IMR-90 (cell line): ENCODE measurements at regions not wholly inside any gene's neighbourhood (a gene's known extent, or its start where the extent isn't known, plus 50 kb on each side); places are given as distances from the start of the nearest gene placed in this dataset.

Experiments used
- ATAC-seq: fragments of 200-7000 bp; cut with Tn5 transposase; 2 replicates; pipeline ENCODE4 v1.9.1; 2020; ENCODE audit warnings: low read depth, mild to moderate bottlenecking, moderate library complexity
- BruUV-seq: library from RNA; stranded (reverse); fragments of 400-500 nt; replicated peaks from 2 replicates; lab custom pipeline; 2021; lab: Mats Ljungman, UMichigan
- CTCF ChIA-PET: fragments of 300-600 bp; formaldehyde crosslinking; extraction: SDS; loops from one replicate; lab custom pipeline; 2021; ENCODE audit warnings: antibody characterized with exemption; lab: Yijun Ruan, JAX
- POLR2A ChIA-PET: fragments of 300-600 bp; sonication (Branson Sonifier 250); formaldehyde crosslinking; loops from one replicate; lab custom pipeline; 2022; ENCODE audit warnings: antibody characterized with exemption; ENCODE audit not compliant: unreplicated experiment; lab: Charles Lee
- DNase-seq: peaks from one replicate; pipeline ENCODE4 v3.0.0; 2013
- H2AFZ ChIP-seq: replicated peaks from 2 replicates; pipeline ENCODE3; 2013; ENCODE audit warnings: low read length, mild to moderate bottlenecking; ENCODE audit not compliant: poor library complexity
- H2AK5ac ChIP-seq: 2 replicates; pipeline ENCODE4 v1.6.1; 2013; ENCODE audit warnings: low read depth, low read length, inconsistent platforms
- H2AK9ac ChIP-seq: replicated peaks from 2 replicates; pipeline ENCODE3; 2013; ENCODE audit warnings: mild to moderate bottlenecking, low read depth, low read length, moderate library complexity; ENCODE audit not compliant: poor library complexity
- H2BK120ac ChIP-seq: 2 replicates; pipeline ENCODE4 v1.6.1; 2013; ENCODE audit warnings: low read depth, low read length, inconsistent platforms
- H2BK15ac ChIP-seq: 3 replicates; pipeline ENCODE4 v1.6.1; 2013; ENCODE audit warnings: low read depth, low read length, inconsistent platforms
- H2BK20ac ChIP-seq: 2 replicates; pipeline ENCODE4 v1.6.1; 2013; ENCODE audit warnings: low read depth, mild to moderate bottlenecking, inconsistent platforms, low read length, moderate library complexity
- H2BK5ac ChIP-seq: 2 replicates; pipeline ENCODE4 v1.6.1; 2013; ENCODE audit warnings: mild to moderate bottlenecking, low read depth, low read length, inconsistent platforms; ENCODE audit not compliant: poor library complexity, severe bottlenecking
- H3K14ac ChIP-seq: replicated peaks from 2 replicates; pipeline ENCODE4 v1.6.1; 2013; ENCODE audit warnings: low read depth, low read length, inconsistent platforms
- H3K18ac ChIP-seq: 2 replicates; pipeline ENCODE4 v1.6.1; 2013; ENCODE audit warnings: low read depth, low read length, control low read depth
- H3K23ac ChIP-seq: 2 replicates; pipeline ENCODE4 v1.6.1; 2013; ENCODE audit warnings: low read depth, low read length, inconsistent platforms
- H3K27ac ChIP-seq: 2 replicates; pipeline ENCODE4 v1.5.1; 2013; ENCODE audit warnings: mild to moderate bottlenecking, control low read depth, low read length; ENCODE audit not compliant: insufficient read depth
- H3K27me3 ChIP-seq: 2 replicates; pipeline ENCODE4 v1.6.1; 2013; ENCODE audit warnings: low read length; ENCODE audit not compliant: control insufficient read depth, insufficient read depth
- H3K36me3 ChIP-seq: 2 replicates; pipeline ENCODE4 v1.6.1; 2013; ENCODE audit warnings: low read length, mixed read lengths; ENCODE audit not compliant: control insufficient read depth, insufficient read depth
- H3K4ac ChIP-seq: 2 replicates; pipeline ENCODE4 v1.6.1; 2013; ENCODE audit warnings: low read depth, low read length, inconsistent platforms
- H3K4me1 ChIP-seq: 2 replicates; pipeline ENCODE4 v1.6.1; 2013; ENCODE audit warnings: low read length, mixed read lengths; ENCODE audit not compliant: control insufficient read depth, insufficient read depth
- H3K4me2 ChIP-seq: 2 replicates; pipeline ENCODE4 v1.6.1; 2013; ENCODE audit warnings: low read depth, mild to moderate bottlenecking, control low read depth, low read length, moderate library complexity
- H3K4me3 ChIP-seq: 2 replicates; pipeline ENCODE4 v1.5.1; 2013; ENCODE audit warnings: low read depth, mild to moderate bottlenecking, control low read depth, low read length, moderate library complexity; ENCODE audit not compliant: insufficient read depth
- H3K56ac ChIP-seq: 2 replicates; pipeline ENCODE4 v1.6.1; 2013; ENCODE audit warnings: low read length, inconsistent platforms; ENCODE audit not compliant: insufficient read depth; ENCODE audit errors: extremely low read depth
- H3K79me1 ChIP-seq, 2 experiments: 2 replicates each; pipeline ENCODE4 v1.6.1; 2013; ENCODE audit warnings: low read length in 2 of 2, inconsistent platforms in 1 of 2, low read depth in 1 of 2
- H3K9ac ChIP-seq: 2 replicates; pipeline ENCODE4 v1.6.1; 2013; ENCODE audit warnings: low read depth, low read length, control low read depth
- H3K9me1 ChIP-seq: 2 replicates; pipeline ENCODE4 v1.6.1; 2013; ENCODE audit warnings: low read length, inconsistent platforms; ENCODE audit not compliant: insufficient read depth
- H3K9me3 ChIP-seq: 2 replicates; pipeline ENCODE4 v1.6.1; 2013; ENCODE audit warnings: low read length; ENCODE audit not compliant: control insufficient read depth, insufficient read depth
- H4K20me1 ChIP-seq: 2 replicates; pipeline ENCODE4 v1.6.1; 2013; ENCODE audit warnings: low read length, inconsistent platforms; ENCODE audit not compliant: insufficient read depth
- H4K5ac ChIP-seq: 2 replicates; pipeline ENCODE4 v1.6.1; 2013; ENCODE audit warnings: mild to moderate bottlenecking, low read depth, low read length, control low read depth
- H4K8ac ChIP-seq, 2 experiments: 2 replicates each; pipeline ENCODE4 v1.6.1; 2013; ENCODE audit warnings: low read depth in 2 of 2, low read length in 2 of 2, control low read depth in 1 of 2, inconsistent platforms in 1 of 2
- H4K91ac ChIP-seq: 2 replicates; pipeline ENCODE4 v1.6.1; 2013; ENCODE audit warnings: low read depth, low read length, inconsistent platforms; ENCODE audit not compliant: insufficient read depth
- BHLHE40 ChIP-seq: fragments of 150-350 bp; IDR thresholded peaks from 2 replicates; pipeline ENCODE4 v1.6.1; 2016; ENCODE audit warnings: mild to moderate bottlenecking, low read depth, low read length
- CEBPB ChIP-seq: IDR thresholded peaks from 2 replicates; pipeline ENCODE4 v1.6.1; 2012; ENCODE audit warnings: low read depth, low read length, improper control_type of control experiment
- CHD1 ChIP-seq: IDR thresholded peaks from 2 replicates; pipeline ENCODE4 v1.6.1; 2012; ENCODE audit warnings: low read depth, low read length, improper control_type of control experiment
- FOS ChIP-seq: fragments of 150-350 bp; IDR thresholded peaks from 2 replicates; pipeline ENCODE4 v1.6.1; 2016; ENCODE audit warnings: low read depth, low read length
- MAFK ChIP-seq: IDR thresholded peaks from 2 replicates; pipeline ENCODE4 v1.6.1; 2012; ENCODE audit warnings: low read depth, low read length, improper control_type of control experiment
- MAZ ChIP-seq: IDR thresholded peaks from 2 replicates; pipeline ENCODE4 v1.6.1; 2012; ENCODE audit warnings: low read depth, mild to moderate bottlenecking, low read length, improper control_type of control experiment, moderate library complexity, borderline replicate concordance
- MXI1 ChIP-seq: IDR thresholded peaks from 2 replicates; pipeline ENCODE4 v1.6.1; 2012; ENCODE audit warnings: low read depth, mild to moderate bottlenecking, low read length, moderate library complexity, borderline replicate concordance
- NFE2L2 ChIP-seq: fragments of 150-350 bp; IDR thresholded peaks from 2 replicates; pipeline ENCODE4 v1.6.1; 2016; ENCODE audit warnings: low read depth, mild to moderate bottlenecking, low read length
- POLR2A ChIP-seq: IDR thresholded peaks from 2 replicates; pipeline ENCODE4 v1.6.1; 2012; ENCODE audit warnings: mild to moderate bottlenecking, low read depth, low read length
- RAD21 ChIP-seq: IDR thresholded peaks from 2 replicates; pipeline ENCODE4 v1.6.1; 2012; ENCODE audit warnings: low read length, improper control_type of control experiment
- RCOR1 ChIP-seq: IDR thresholded peaks from 2 replicates; pipeline ENCODE4 v1.6.1; 2012; ENCODE audit warnings: mild to moderate bottlenecking, low read length, improper control_type of control experiment; ENCODE audit not compliant: insufficient replicate concordance
- RFX5 ChIP-seq: IDR thresholded peaks from 2 replicates; pipeline ENCODE4 v1.8.0; 2012; ENCODE audit warnings: low read depth, mild to moderate bottlenecking, low read length, moderate library complexity
- SMC3 ChIP-seq: fragments of 150-350 bp; IDR thresholded peaks from 2 replicates; pipeline ENCODE4 v1.6.1; 2016; ENCODE audit warnings: low read depth, mild to moderate bottlenecking, antibody characterized with exemption, low read length, moderate library complexity
- WGBS, 2 experiments: methylation state at CpG; one replicate each; pipeline versions ENCODE4 v1.1.5 to v1.1.7; 2013; ENCODE audit warnings: missing lambda C conversion rate in 2 of 2; ENCODE audit not compliant: insufficient read length in 1 of 2; ENCODE audit errors: extremely low coverage in 2 of 2; 5-methylcytosine and 5-hydroxymethylcytosine counted together
- dilution Hi-C: fragments of 300-500 bp; cut with HindIII; formaldehyde crosslinking; loops from one replicate; pipeline ENCODE4 v1.14.3; 2018; ENCODE audit warnings: low sequenced_read_pairs; ENCODE audit not compliant: unreplicated experiment
- in situ Hi-C: fragments of 300-500 bp; cut with MboI; formaldehyde crosslinking; loops from 3 replicates; pipeline ENCODE4 v1.14.3; 2019; ENCODE audit warnings: low sequenced_read_pairs, inconsistent platforms, mixed read lengths
- intact Hi-C: fragments of 100-400 bp; cut with micrococcal nuclease; formaldehyde crosslinking; loops from 2 replicates; pipeline ENCODE4 v1.10.0; 2022
- TF ChIP-seq, protein P1 (sequence below): conservative IDR thresholded peaks from 2 replicates; pipeline ENCODE4 v1.5.1; 2012; ENCODE audit warnings: mild to moderate bottlenecking, low read depth, low read length, improper control_type of control experiment
- TF ChIP-seq, protein P2 (sequence below): fragments of 150-350 bp; IDR thresholded peaks from 2 replicates; pipeline ENCODE4 v1.6.1; 2017; ENCODE audit warnings: mild to moderate bottlenecking, antibody characterized with exemption, low read length, low read depth
- TF ChIP-seq, protein P3 (sequence below): fragments of 150-350 bp; IDR thresholded peaks from 2 replicates; pipeline ENCODE4 v1.6.1; 2016; ENCODE audit warnings: low read depth, mild to moderate bottlenecking, low read length, moderate library complexity, borderline replicate concordance

DNA sequence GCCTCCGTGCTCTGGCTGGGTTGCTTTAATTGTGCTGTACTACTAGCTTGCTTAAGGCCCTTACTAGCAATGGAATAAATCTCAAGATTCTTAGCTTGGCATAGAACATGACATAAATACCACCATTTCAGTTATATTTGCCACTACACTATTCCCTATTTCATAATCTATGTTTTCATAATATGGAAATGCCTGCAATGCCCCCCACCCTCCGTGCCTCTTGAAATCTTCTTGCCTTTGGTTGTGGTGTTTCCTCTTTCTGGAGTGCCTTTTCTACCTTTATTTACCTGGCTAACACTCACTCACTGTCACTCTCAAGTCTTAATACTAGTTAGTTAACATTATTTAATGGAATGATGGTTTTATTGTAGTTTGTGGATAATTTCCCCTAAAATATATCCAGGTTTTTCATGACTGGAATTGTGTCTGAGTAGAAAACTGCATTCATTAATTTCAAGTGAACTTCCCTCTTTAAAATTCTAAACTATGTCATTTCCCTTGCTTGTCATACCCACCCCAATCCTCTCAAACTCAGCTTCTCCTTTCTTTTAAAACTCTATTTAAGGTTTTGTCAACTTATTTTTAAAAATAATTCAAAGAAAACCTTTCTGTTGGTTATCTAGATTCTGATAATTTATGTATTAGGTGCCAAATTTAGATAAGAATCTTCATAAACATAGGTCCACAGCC is 521.7 kb upstream of the DAB2 start:
- no peak overlapping the region for H4K5ac ChIP-seq
- H3K27me3 ChIP-seq = no peaks in the 10 kb centered on the region
- no peak overlapping the region for H3K14ac ChIP-seq
- H4K20me1 ChIP-seq = no peaks in the 10 kb centered on the region
- H2BK5ac ChIP-seq = no peak overlapping the region
- no peak overlapping the region for H2BK120ac ChIP-seq
- DNase-seq (no peak), ATAC-seq (no peak)
- TF ChIP-seq RAD21 (no peak), MAZ (no peak), SMC3 (no peak), BHLHE40 (no peak), POLR2A (no peak), MXI1 (no peak), FOS (no peak), MAFK (no peak), NFE2L2 (no peak), RCOR1 (no peak), RFX5 (no peak), CEBPB (no peak), CHD1 (no peak)
- TF ChIP-seq, protein P1, sequence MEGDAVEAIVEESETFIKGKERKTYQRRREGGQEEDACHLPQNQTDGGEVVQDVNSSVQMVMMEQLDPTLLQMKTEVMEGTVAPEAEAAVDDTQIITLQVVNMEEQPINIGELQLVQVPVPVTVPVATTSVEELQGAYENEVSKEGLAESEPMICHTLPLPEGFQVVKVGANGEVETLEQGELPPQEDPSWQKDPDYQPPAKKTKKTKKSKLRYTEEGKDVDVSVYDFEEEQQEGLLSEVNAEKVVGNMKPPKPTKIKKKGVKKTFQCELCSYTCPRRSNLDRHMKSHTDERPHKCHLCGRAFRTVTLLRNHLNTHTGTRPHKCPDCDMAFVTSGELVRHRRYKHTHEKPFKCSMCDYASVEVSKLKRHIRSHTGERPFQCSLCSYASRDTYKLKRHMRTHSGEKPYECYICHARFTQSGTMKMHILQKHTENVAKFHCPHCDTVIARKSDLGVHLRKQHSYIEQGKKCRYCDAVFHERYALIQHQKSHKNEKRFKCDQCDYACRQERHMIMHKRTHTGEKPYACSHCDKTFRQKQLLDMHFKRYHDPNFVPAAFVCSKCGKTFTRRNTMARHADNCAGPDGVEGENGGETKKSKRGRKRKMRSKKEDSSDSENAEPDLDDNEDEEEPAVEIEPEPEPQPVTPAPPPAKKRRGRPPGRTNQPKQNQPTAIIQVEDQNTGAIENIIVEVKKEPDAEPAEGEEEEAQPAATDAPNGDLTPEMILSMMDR = no peak
- TF ChIP-seq, protein P2, sequence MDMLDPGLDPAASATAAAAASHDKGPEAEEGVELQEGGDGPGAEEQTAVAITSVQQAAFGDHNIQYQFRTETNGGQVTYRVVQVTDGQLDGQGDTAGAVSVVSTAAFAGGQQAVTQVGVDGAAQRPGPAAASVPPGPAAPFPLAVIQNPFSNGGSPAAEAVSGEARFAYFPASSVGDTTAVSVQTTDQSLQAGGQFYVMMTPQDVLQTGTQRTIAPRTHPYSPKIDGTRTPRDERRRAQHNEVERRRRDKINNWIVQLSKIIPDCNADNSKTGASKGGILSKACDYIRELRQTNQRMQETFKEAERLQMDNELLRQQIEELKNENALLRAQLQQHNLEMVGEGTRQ = no peak
- TF ChIP-seq, protein P3, sequence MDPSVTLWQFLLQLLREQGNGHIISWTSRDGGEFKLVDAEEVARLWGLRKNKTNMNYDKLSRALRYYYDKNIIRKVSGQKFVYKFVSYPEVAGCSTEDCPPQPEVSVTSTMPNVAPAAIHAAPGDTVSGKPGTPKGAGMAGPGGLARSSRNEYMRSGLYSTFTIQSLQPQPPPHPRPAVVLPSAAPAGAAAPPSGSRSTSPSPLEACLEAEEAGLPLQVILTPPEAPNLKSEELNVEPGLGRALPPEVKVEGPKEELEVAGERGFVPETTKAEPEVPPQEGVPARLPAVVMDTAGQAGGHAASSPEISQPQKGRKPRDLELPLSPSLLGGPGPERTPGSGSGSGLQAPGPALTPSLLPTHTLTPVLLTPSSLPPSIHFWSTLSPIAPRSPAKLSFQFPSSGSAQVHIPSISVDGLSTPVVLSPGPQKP = no peak
- in situ Hi-C loops (loop anchor here (5.0 to 10.0 kb wide), 3 partner anchors 736 to 928 kb away; no protein-coding TSS in a partner anchor), intact Hi-C loops (loop anchor here (10.0 kb wide), 1 partner anchor 362 kb away; no protein-coding TSS in a partner anchor), dilution Hi-C loops (no loop called here)
- no peaks in the 10 kb centered on the region for H3K36me3 ChIP-seq
- H2AFZ ChIP-seq = no peak overlapping the region
- H3K4me3 ChIP-seq = no peak overlapping the region
- no TSS peak for BruUV-seq
- H3K27ac ChIP-seq = no peak overlapping the region
- no peak overlapping the region for H2AK5ac ChIP-seq
- H3K4me1 ChIP-seq = no peaks in the 10 kb centered on the region
- no peak overlapping the region for H2BK20ac ChIP-seq
- no peak overlapping the region for H2AK9ac ChIP-seq
- H4K91ac ChIP-seq = no peak overlapping the region
- H3K9ac ChIP-seq = no peak overlapping the region
- no peak overlapping the region for H3K56ac ChIP-seq
- WGBS, 2 experiments = no CpG with 5 or more reads among the region's 2 CpGs
- no peaks in the 10 kb centered on the region for H3K79me1 ChIP-seq
- H3K9me1 ChIP-seq = no peaks in the 10 kb centered on the region
- POLR2A ChIA-PET = no interaction called here
- no peak overlapping the region for H3K18ac ChIP-seq
- CTCF ChIA-PET = no interaction called here
- no peak overlapping the region for H3K4ac ChIP-seq
- no peak overlapping the region for H4K8ac ChIP-seq
- no peak overlapping the region for H3K4me2 ChIP-seq
- H3K9me3 ChIP-seq = no peaks in the 10 kb centered on the region
- H2BK15ac ChIP-seq = no peak overlapping the region
- H3K23ac ChIP-seq = no peak overlapping the region
